ENCODE measurements at regions not wholly inside any gene's neighbourhood (a gene's known extent, or its start where the extent isn't known, plus 50 kb on each side); places are given as distances from the start of the nearest gene placed in this dataset.

GRCh38 chr1:114334297-114334696, 176.7 kb downstream of the TRIM33 start:
- TF ChIP-seq CTCF (conservative IDR thresholded peaks at IDR 0.05; ENCODE audit: low read depth, low read length) (no peak), EZH2 (IDR thresholded peaks at IDR 0.05; ENCODE audit: low read length, unreplicated experiment) (no peak)
